Endothelial cell of umbilical vein (primary cell): ENCODE measurements at regions not wholly inside any gene's neighbourhood (a gene's known extent, or its start where the extent isn't known, plus 50 kb on each side); places are given as distances from the start of the nearest gene placed in this dataset.

ENCODE experiments used
- BruUV-seq: library from RNA; stranded (reverse); fragments of 400-500 nt; replicated peaks from 2 replicates; lab custom pipeline; 2021; lab: Mats Ljungman, UMichigan
- CTCF ChIA-PET: fragments of 300-600, 350-600 bp; sonication (Branson Sonifier 250); formaldehyde crosslinking; loops from one replicate; lab custom pipeline; 2021; ENCODE audit warnings: antibody characterized with exemption, inconsistent platforms; lab: Charles Lee
- POLR2A ChIA-PET: fragments of 300-600, 350-600 bp; sonication (Branson Sonifier 250); formaldehyde crosslinking; loops from one replicate; lab custom pipeline; 2021; ENCODE audit warnings: antibody characterized with exemption, inconsistent platforms; lab: Charles Lee
- DNase-seq: peaks from one replicate; pipeline ENCODE4 v3.0.0-alpha.2; 2011; ENCODE audit warnings: low read depth, low spot score
- FAIRE-seq: peaks from 2 replicates; lab custom pipeline; 2011; peaks lifted over from hg19 to GRCh38; lab: Jason Lieb, UNC
- H2AFZ ChIP-seq: 2 replicates; pipeline ENCODE4 v1.6.0; 2012; ENCODE audit warnings: low read depth, low read length, control low read depth, inconsistent platforms
- H3K27ac ChIP-seq: 2 replicates; pipeline ENCODE4 v1.5.1; 2011; ENCODE audit warnings: low read depth, mild to moderate bottlenecking, control low read depth, low read length, moderate library complexity; ENCODE audit not compliant: insufficient read depth
- H3K27me3 ChIP-seq, 2 experiments: 2 replicates each; pipeline versions ENCODE4 v1.6.0 to v1.6.1; 2011; ENCODE audit warnings: low read length in 2 of 2, mixed read lengths in 1 of 2; ENCODE audit not compliant: control insufficient read depth in 2 of 2, insufficient read depth in 2 of 2
- H3K36me3 ChIP-seq, 2 experiments: 2 replicates in 1 of 2; 3 replicates in 1 of 2; pipeline ENCODE4 v1.5.1; 2011; ENCODE audit warnings: low read length in 2 of 2, mild to moderate bottlenecking in 1 of 2, moderate library complexity in 1 of 2; ENCODE audit not compliant: control insufficient read depth in 2 of 2, insufficient read depth in 2 of 2; ENCODE audit errors: extremely low read depth in 1 of 2
- H3K4me1 ChIP-seq: 3 replicates; pipeline ENCODE4 v1.5.1; 2011; ENCODE audit warnings: mild to moderate bottlenecking, low read length; ENCODE audit not compliant: control insufficient read depth, insufficient read depth; ENCODE audit errors: extremely low read depth
- H3K4me2 ChIP-seq: 2 replicates; pipeline ENCODE4 v1.6.1; 2011; ENCODE audit warnings: low read length, control low read depth, mixed read lengths; ENCODE audit not compliant: insufficient read depth
- H3K4me3 ChIP-seq, 3 experiments: fragments of 200-600 bp in 1 of 3; sonication (generic), shearing (Covaris generic) in 1 of 3; replicated peaks in 1 of 3; 2 replicates each; pipeline ENCODE4 v1.5.1; 2011 to 2016; ENCODE audit warnings: control low read depth in 3 of 3, low read length in 3 of 3, mild to moderate bottlenecking in 2 of 3, inconsistent platforms in 1 of 3, low read depth in 1 of 3, moderate library complexity in 1 of 3; ENCODE audit not compliant: insufficient read depth in 1 of 3
- H3K79me2 ChIP-seq: 2 replicates; pipeline ENCODE4 v1.6.0; 2012; ENCODE audit warnings: low read length, inconsistent platforms; ENCODE audit not compliant: control insufficient read depth, insufficient read depth
- H3K9ac ChIP-seq: replicated peaks from 2 replicates; pipeline ENCODE3; 2011; ENCODE audit warnings: low read length, control low read depth; ENCODE audit not compliant: insufficient read depth; ENCODE audit errors: extremely low read depth
- H3K9me1 ChIP-seq: replicated peaks from 3 replicates; pipeline ENCODE4 v1.6.0; 2011; ENCODE audit warnings: mild to moderate bottlenecking, low read length; ENCODE audit not compliant: control insufficient read depth, insufficient read depth; ENCODE audit errors: extremely low read depth
- H3K9me3 ChIP-seq: replicated peaks from 2 replicates; pipeline ENCODE4 v1.5.1; 2012; ENCODE audit warnings: low read length, inconsistent platforms; ENCODE audit not compliant: control insufficient read depth, insufficient read depth
- H4K20me1 ChIP-seq: replicated peaks from 2 replicates; pipeline ENCODE3; 2011; ENCODE audit warnings: mild to moderate bottlenecking, low read length; ENCODE audit not compliant: control insufficient read depth, insufficient read depth; ENCODE audit errors: extremely low read depth
- EZH2 ChIP-seq: IDR thresholded peaks from 2 replicates; pipeline ENCODE4 v1.6.1; 2012; ENCODE audit warnings: borderline replicate concordance, low read depth, mild to moderate bottlenecking, moderate library complexity, low read length, inconsistent platforms; ENCODE audit not compliant: severe bottlenecking
- FOS ChIP-seq: IDR thresholded peaks from 2 replicates; pipeline ENCODE4 v1.6.1; 2011; ENCODE audit warnings: mild to moderate bottlenecking, low read length, moderate library complexity, borderline replicate concordance; ENCODE audit not compliant: insufficient read depth
- GATA2 ChIP-seq: IDR thresholded peaks from 2 replicates; pipeline ENCODE4 v1.7.0; 2011; ENCODE audit warnings: low read depth, mild to moderate bottlenecking, moderate library complexity, mixed read lengths, low read length; ENCODE audit not compliant: insufficient read length, insufficient read depth
- JUN ChIP-seq: IDR thresholded peaks from 2 replicates; pipeline ENCODE4 v1.6.1; 2011; ENCODE audit warnings: borderline replicate concordance, low read depth; ENCODE audit not compliant: insufficient read length, insufficient read depth
- MYC ChIP-seq: IDR thresholded peaks from one replicate; pipeline ENCODE4 v1.6.1; 2011; ENCODE audit warnings: mild to moderate bottlenecking, low read depth, low read length
- POLR2A ChIP-seq: IDR thresholded peaks from 2 replicates; pipeline ENCODE4 v1.6.1; 2012; ENCODE audit warnings: low read depth, mild to moderate bottlenecking, control low read depth, low read length
- POLR2AphosphoS5 ChIP-seq: IDR thresholded peaks from 2 replicates; pipeline ENCODE4 v1.6.1; 2012; ENCODE audit warnings: low read depth, mild to moderate bottlenecking, control low read depth, low read length, moderate library complexity; ENCODE audit not compliant: insufficient read depth
- dilution Hi-C: fragments of 300-500 bp; cut with MboI; formaldehyde crosslinking; loops from one replicate; pipeline ENCODE4 v1.15.0; 2019; ENCODE audit warnings: low sequenced_read_pairs; ENCODE audit not compliant: extremely low pct_ligation_motif_present
- intact Hi-C: fragments of 100-400 bp; cut with micrococcal nuclease; formaldehyde crosslinking; loops from one replicate; pipeline ENCODE4 v1.10.0; 2022
- TF ChIP-seq, protein P1 (sequence below), 2 donors: IDR thresholded peaks; 1 replicate in 1 of 2; 2 replicates in 1 of 2; pipeline ENCODE4 v1.5.1; 2011; ENCODE audit warnings: low read length in 2 of 2, mild to moderate bottlenecking in 2 of 2, moderate library complexity in 2 of 2, control low read depth in 1 of 2, inconsistent platforms in 1 of 2, low read depth in 1 of 2; ENCODE audit not compliant: insufficient read depth in 1 of 2; ENCODE audit errors: extremely low read depth in 1 of 2
- TF ChIP-seq, protein P2 (sequence below): IDR thresholded peaks from 2 replicates; pipeline ENCODE4 v1.6.1; 2011; ENCODE audit not compliant: insufficient read depth, insufficient read length

DNA sequence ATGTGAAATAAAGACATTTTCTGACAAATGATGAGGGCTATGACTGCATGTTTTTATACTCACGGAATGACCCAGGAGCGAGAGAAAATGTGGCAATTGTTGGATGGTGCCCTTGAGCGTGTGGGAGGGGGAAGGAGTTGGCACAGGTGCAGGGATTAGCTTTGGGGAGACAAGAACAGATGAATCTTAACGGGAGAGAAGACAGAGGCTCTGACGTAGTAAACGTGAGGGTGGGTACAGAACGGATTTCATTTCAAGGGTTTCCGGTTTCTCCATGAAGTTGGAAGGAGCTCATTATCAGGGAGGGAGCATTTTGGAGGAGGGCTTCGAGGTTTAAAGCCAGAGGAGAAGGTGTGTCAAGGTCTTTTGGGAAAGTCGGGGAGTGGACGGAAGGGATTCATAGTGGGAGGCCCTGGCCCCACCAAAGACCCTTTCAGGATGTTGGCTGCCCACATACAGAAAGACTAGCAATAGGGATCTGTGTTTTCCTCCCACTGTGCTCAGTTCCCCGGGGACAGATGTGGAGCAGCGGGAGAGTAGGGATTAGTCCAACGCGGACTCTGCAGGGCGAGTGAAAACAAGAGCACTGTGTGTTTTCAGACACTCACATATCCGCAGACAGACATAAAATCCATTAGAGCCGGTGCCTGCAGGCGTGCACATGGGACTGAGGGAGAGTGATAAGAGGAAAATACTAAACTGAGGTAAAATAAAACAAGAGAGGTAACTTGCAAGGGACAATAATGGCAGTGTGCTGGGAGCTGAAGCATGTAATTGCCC, 584.1 kb downstream of the AJAP1 start:
- H3K79me2 ChIP-seq = no peaks in the 10 kb centered on the region
- dilution Hi-C loops = no loop called here
- no peak overlapping the region for H3K4me2 ChIP-seq
- H3K36me3 ChIP-seq = no peaks in the 10 kb centered on the region
- H2AFZ ChIP-seq = no peak overlapping the region
- H3K9me1 ChIP-seq = no peaks in the 10 kb centered on the region
- intact Hi-C loops = no loop called here
- DNase-seq (no peak), FAIRE-seq (no peak)
- peaks cover 9% of the 10 kb centered on the region for H3K9me3 ChIP-seq
- no peaks in the 10 kb centered on the region for H3K27me3 ChIP-seq
- ChIA-PET POLR2A (no interaction called here), CTCF (no interaction called here)
- no peak overlapping the region for H3K9ac ChIP-seq
- no peaks in the 10 kb centered on the region for H3K4me1 ChIP-seq
- no peaks in the 10 kb centered on the region for H4K20me1 ChIP-seq
- BruUV-seq = no TSS peak
- no peak for TF ChIP-seq POLR2AphosphoS5
- TF ChIP-seq GATA2 = no peak
- TF ChIP-seq MYC = no peak
- TF ChIP-seq FOS = no peak
- H3K4me3 ChIP-seq = no peak overlapping the region
- no peak overlapping the region for H3K27ac ChIP-seq

DNA sequence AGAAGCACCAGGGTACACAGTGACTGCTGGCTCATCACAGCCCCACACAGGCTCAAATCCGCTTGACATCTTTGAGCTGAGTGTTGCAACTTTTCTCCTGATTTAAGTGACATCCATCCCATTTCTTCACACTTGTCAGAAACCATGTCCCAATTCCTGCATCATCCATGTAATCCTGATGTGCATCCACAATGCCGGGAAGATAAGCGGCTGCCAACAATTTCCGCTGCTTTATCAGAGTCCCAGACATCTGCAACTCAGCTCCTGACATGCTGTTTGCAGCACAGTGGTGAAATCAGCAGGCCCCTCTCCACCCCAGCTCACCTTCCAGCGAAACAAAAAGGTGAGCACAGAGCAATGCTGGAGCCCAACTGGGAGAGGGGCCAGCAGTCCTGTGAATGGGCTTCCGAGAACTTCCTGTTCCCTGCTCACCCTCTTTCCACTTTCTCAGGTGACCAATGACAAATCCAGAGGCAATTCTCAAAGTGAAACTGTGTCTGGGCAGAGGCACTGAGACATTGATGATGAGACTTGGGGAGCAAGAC, 581.0 kb downstream of the AJAP1 start:
- Histone ChIP-seq H3K9ac (no peak overlapping the region), H3K9me1 (no peaks in the 10 kb centered on the region), H4K20me1 (no peaks in the 10 kb centered on the region), H3K9me3 (peaks cover 9% of the 10 kb centered on the region), H3K79me2 (no peaks in the 10 kb centered on the region), H3K4me3 (no peak overlapping the region), H2AFZ (no peak overlapping the region), H3K4me1 (no peaks in the 10 kb centered on the region), H3K4me2 (no peak overlapping the region), H3K36me3 (no peaks in the 10 kb centered on the region), H3K27ac (no peak overlapping the region), H3K27me3 (no peaks in the 10 kb centered on the region)
- intact Hi-C loops = no loop called here
- no peak for TF ChIP-seq FOS
- no peak for TF ChIP-seq GATA2
- TF ChIP-seq POLR2A = no peak
- TF ChIP-seq, protein P1, sequence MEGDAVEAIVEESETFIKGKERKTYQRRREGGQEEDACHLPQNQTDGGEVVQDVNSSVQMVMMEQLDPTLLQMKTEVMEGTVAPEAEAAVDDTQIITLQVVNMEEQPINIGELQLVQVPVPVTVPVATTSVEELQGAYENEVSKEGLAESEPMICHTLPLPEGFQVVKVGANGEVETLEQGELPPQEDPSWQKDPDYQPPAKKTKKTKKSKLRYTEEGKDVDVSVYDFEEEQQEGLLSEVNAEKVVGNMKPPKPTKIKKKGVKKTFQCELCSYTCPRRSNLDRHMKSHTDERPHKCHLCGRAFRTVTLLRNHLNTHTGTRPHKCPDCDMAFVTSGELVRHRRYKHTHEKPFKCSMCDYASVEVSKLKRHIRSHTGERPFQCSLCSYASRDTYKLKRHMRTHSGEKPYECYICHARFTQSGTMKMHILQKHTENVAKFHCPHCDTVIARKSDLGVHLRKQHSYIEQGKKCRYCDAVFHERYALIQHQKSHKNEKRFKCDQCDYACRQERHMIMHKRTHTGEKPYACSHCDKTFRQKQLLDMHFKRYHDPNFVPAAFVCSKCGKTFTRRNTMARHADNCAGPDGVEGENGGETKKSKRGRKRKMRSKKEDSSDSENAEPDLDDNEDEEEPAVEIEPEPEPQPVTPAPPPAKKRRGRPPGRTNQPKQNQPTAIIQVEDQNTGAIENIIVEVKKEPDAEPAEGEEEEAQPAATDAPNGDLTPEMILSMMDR (IDR thresholded peaks at IDR 0.05; ENCODE audit: extremely low read depth in 1 of 2, insufficient read depth in 1 of 2, low read depth in 1 of 2, low read length in 2 of 2) = no peak
- no peak for TF ChIP-seq MYC
- no peak for TF ChIP-seq POLR2AphosphoS5
- TF ChIP-seq, protein P2, sequence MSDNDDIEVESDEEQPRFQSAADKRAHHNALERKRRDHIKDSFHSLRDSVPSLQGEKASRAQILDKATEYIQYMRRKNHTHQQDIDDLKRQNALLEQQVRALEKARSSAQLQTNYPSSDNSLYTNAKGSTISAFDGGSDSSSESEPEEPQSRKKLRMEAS = no peak
- no peak for TF ChIP-seq JUN
- TF ChIP-seq EZH2 = no peak
- BruUV-seq = no TSS peak
- FAIRE-seq (no peak), DNase-seq (no peak)
- dilution Hi-C loops = no loop called here
- POLR2A ChIA-PET = no interaction called here
- CTCF ChIA-PET = no interaction called here
